HepG2 (cell line): ENCODE measurements at regions not wholly inside any gene's neighbourhood (a gene's known extent, or its start where the extent isn't known, plus 50 kb on each side); places are given as distances from the start of the nearest gene placed in this dataset.

Source experiments
- CCAR2 ChIP-seq: fragments of 200-400 bp; formaldehyde crosslinking; optimal IDR thresholded peaks from 2 replicates; pipeline ENCODE3; 2018; ENCODE audit warnings: low read depth, mild to moderate bottlenecking, low read length, moderate library complexity
- CHD2 ChIP-seq: IDR thresholded peaks from 2 replicates; pipeline ENCODE4 v1.6.1; 2011; ENCODE audit warnings: low read depth, low read length, improper control_type of control experiment
- KAT7 ChIP-seq: IDR thresholded peaks from 2 replicates; pipeline ENCODE4 v1.6.1; 2018; ENCODE audit warnings: borderline replicate concordance, missing compliant biosample characterization
- POLR2AphosphoS5 ChIP-seq: IDR thresholded peaks from 2 replicates; pipeline ENCODE4 v1.6.1; 2012; ENCODE audit warnings: low read depth, low read length
- SP2 ChIP-seq: sonication (generic); formaldehyde crosslinking; IDR thresholded peaks from 2 replicates; pipeline ENCODE4 v1.5.1; 2020; ENCODE audit warnings: mild to moderate bottlenecking, missing genetic modification reagents
- ZNF263 ChIP-seq: sonication (generic); formaldehyde crosslinking; IDR thresholded peaks from 2 replicates; pipeline ENCODE4 v1.4.0; 2020; ENCODE audit warnings: missing genetic modification reagents
- ZNF326 ChIP-seq: sonication (generic); formaldehyde crosslinking; IDR thresholded peaks from 2 replicates; pipeline ENCODE4 v1.4.0; 2020; ENCODE audit warnings: missing genetic modification reagents, borderline replicate concordance

GRCh38 chr2:59567151-59567550 is 986.3 kb downstream of the BCL11A start:
- TF ChIP-seq ZNF326 (CRISPR knock-in tag) (no peak), SP2 (CRISPR knock-in tag) (no peak), POLR2AphosphoS5 (no peak), ZNF263 (no peak), CCAR2 (no peak), CHD2 (no peak), KAT7 (CRISPR knock-in tag) (no peak)
